ENCODE measurements at regions not wholly inside any gene's neighbourhood (a gene's known extent, or its start where the extent isn't known, plus 50 kb on each side); places are given as distances from the start of the nearest gene placed in this dataset.

DNA sequence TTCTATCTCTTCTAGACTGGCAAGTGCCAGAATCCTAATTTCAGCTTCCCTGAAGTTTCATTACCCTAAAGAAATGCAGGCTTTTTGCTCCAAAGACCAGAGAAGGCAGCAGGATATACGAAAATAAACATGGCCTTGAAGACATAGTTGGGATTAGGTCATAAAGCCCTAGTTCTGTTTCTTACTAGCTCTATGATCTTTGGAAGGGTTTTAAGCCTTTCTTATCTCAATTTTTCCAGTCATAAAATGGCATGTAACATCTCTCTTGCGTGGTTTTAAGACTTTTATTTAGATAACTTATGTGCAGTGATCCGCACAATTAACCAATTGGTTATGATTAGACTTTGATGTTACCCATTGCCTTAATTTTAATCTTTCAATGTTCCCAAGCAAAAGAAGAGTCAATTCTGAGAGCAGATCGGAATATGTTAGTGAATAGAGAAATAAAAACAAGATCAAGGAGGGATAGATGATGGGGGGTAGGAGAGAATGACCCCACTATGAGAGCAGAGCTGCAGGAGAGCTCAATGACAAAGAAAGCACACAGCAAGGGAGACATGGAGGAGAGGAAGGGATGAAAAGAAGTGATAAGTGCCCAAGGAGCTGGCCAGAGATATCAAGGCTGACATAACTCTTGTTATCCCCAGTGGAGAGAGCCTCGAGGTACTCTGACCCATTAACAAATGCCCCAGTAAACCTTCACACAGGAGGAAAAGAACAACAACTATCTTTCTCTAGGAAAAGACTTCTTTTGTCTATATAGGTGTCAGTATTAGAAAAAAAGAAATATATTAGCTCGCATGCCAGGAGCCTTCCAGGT, 53.0 kb upstream of the ANP32D start:
- 58 to 59% methylated on average over 2 to 6 of the region's 6 CpGs for WGBS, 2 experiments (ENCODE audit: insufficient coverage in 1 of 2, insufficient read length in 1 of 2)

DNA sequence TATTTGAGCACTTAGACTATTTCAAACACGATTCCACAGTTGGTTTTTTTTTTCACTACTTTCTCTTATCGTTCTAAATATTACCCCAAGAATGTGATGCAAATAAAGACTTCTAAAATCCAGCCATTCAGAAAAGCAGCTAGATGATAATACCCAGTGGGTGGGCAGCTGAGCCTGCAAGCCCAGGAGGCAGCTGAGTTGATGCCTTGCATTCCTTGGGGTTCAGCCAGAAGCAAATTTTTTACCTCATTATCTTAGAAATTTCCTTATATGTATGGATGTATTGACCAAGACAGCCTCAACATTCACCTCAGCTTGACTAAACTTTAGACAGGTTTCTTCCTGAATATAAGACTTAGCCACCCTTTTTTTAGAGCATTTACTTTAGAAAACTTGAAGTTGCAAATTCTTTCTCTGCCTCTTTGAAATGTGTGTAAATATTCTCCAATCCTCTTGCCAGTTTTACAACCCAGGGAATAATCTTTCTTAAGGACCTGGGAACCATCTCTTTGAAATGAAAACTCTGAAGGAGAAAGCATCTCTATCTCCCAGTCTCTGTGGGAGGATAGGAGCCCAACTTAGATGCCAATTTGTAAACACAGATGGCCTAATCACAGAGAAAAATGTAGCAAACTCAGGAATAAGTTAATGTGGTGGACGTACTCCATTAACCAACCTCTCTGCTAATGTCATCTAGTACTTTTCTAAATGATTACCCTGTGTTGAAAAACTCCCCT, 52.2 kb upstream of the ANP32D start:
- Mint-ChIP-seq H3K36me3 (ENCODE audit: low read depth) (no peaks in the 10 kb centered on the region), H3K27me3 (ENCODE audit: insufficient read depth) (peaks cover 73% of the 10 kb centered on the region), H3K9me3 (no peaks in the 10 kb centered on the region), H3K4me1 (peaks cover 15% of the 10 kb centered on the region), H3K4me3 (no peak overlapping the region), H3K27ac (no peak overlapping the region)
- DNase-seq = peak; percentile 76
- 7 to 23% methylated on average over 2 to 3 of the region's 3 CpGs for WGBS, 2 experiments (ENCODE audit: insufficient coverage in 1 of 2, insufficient read length in 1 of 2)
- TF ChIP-seq, protein P1, sequence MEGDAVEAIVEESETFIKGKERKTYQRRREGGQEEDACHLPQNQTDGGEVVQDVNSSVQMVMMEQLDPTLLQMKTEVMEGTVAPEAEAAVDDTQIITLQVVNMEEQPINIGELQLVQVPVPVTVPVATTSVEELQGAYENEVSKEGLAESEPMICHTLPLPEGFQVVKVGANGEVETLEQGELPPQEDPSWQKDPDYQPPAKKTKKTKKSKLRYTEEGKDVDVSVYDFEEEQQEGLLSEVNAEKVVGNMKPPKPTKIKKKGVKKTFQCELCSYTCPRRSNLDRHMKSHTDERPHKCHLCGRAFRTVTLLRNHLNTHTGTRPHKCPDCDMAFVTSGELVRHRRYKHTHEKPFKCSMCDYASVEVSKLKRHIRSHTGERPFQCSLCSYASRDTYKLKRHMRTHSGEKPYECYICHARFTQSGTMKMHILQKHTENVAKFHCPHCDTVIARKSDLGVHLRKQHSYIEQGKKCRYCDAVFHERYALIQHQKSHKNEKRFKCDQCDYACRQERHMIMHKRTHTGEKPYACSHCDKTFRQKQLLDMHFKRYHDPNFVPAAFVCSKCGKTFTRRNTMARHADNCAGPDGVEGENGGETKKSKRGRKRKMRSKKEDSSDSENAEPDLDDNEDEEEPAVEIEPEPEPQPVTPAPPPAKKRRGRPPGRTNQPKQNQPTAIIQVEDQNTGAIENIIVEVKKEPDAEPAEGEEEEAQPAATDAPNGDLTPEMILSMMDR (conservative IDR thresholded peaks at IDR 0.05) = no peak
- peaks cover 9% of the 10 kb centered on the region for H3K4me1 ChIP-seq (ENCODE audit: control insufficient read depth, insufficient read depth, low read length)
- H3K9me3 ChIP-seq (ENCODE audit: control insufficient read depth, low read length) = peaks cover 8% of the 10 kb centered on the region
- no peak overlapping the region for H3K27ac ChIP-seq (ENCODE audit: low read depth, low read length)
- no peak overlapping the region for H3K9ac ChIP-seq (ENCODE audit: extremely low read depth, low read length, poor library complexity, severe bottlenecking)
- H3K27me3 ChIP-seq (ENCODE audit: control insufficient read depth, insufficient read depth, low read length, poor library complexity, severe bottlenecking) = peaks cover 37% of the 10 kb centered on the region
- no peaks in the 10 kb centered on the region for H3K36me3 ChIP-seq (ENCODE audit: control insufficient read depth, insufficient read depth, low read length)
- H3K4me3 ChIP-seq (ENCODE audit: low read length) = peak overlapping the region; percentile 2

More for the DNA sequence above, 53.0 kb upstream of the ANP32D start:
- Histone ChIP-seq H3K4me3 (ENCODE audit: low read length) (peak overlapping the region; percentile 2), H3K9ac (ENCODE audit: extremely low read depth, low read length, poor library complexity, severe bottlenecking) (no peak overlapping the region), H3K36me3 (ENCODE audit: control insufficient read depth, insufficient read depth, low read length) (no peaks in the 10 kb centered on the region), H3K27ac (ENCODE audit: low read depth, low read length) (no peak overlapping the region), H3K27me3 (ENCODE audit: control insufficient read depth, insufficient read depth, low read length, poor library complexity, severe bottlenecking) (peaks cover 36% of the 10 kb centered on the region), H3K9me3 (ENCODE audit: control insufficient read depth, low read length) (peaks cover 8% of the 10 kb centered on the region), H3K4me1 (ENCODE audit: control insufficient read depth, insufficient read depth, low read length) (peaks cover 9% of the 10 kb centered on the region)
- TF ChIP-seq, protein P1 (conservative IDR thresholded peaks at IDR 0.05) = no peak
- DNase-seq = peak; percentile 65
- Mint-ChIP-seq H3K27me3 (ENCODE audit: insufficient read depth) (peaks cover 73% of the 10 kb centered on the region), H3K4me1 (peaks cover 15% of the 10 kb centered on the region), H3K9me3 (no peaks in the 10 kb centered on the region), H3K27ac (no peak overlapping the region), H3K4me3 (no peak overlapping the region), H3K36me3 (ENCODE audit: low read depth) (no peaks in the 10 kb centered on the region)

DNA sequence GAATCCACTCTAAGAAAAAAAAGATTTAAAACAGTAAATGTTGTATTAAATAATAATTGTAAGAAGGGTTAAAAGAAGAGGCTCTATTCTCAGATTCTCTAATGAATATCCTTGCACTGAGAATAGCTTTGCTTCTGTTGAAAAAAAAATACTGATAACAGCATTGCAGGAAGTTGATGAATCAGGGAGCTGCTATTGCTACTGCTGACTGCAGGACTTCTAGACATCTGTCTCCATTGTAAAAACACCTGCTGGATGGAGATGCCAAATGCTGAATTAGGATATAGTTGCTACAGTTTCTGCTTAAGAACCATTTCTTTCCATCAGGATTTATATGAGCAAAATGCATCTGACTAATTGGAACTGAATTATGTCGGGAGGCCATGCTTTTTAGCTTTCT, 50.3 kb upstream of the ANP32D start:
- Mint-ChIP-seq H3K27ac (no peak overlapping the region), H3K4me3 (no peak overlapping the region), H3K4me1 (peaks cover 15% of the 10 kb centered on the region), H3K36me3 (ENCODE audit: low read depth) (no peaks in the 10 kb centered on the region), H3K9me3 (no peaks in the 10 kb centered on the region), H3K27me3 (ENCODE audit: insufficient read depth) (peaks cover 72% of the 10 kb centered on the region)
- no peaks in the 10 kb centered on the region for H3K36me3 ChIP-seq (ENCODE audit: control insufficient read depth, insufficient read depth, low read length)
- no peak overlapping the region for H3K4me3 ChIP-seq (ENCODE audit: low read length)
- no peak for DNase-seq
- H3K4me1 ChIP-seq (ENCODE audit: control insufficient read depth, insufficient read depth, low read length) = peaks cover 9% of the 10 kb centered on the region
- 80% methylated on average over 1 of the region's 1 CpG; no CpG with 5 or more reads in 1 of the 2 experiments for WGBS, 2 experiments (ENCODE audit: insufficient coverage in 1 of 2, insufficient read length in 1 of 2)
- peaks cover 43% of the 10 kb centered on the region for H3K27me3 ChIP-seq (ENCODE audit: control insufficient read depth, insufficient read depth, low read length, poor library complexity, severe bottlenecking)
- TF ChIP-seq, protein P1 (conservative IDR thresholded peaks at IDR 0.05) = no peak
- no peak overlapping the region for H3K9ac ChIP-seq (ENCODE audit: extremely low read depth, low read length, poor library complexity, severe bottlenecking)
- peaks cover 4% of the 10 kb centered on the region for H3K9me3 ChIP-seq (ENCODE audit: control insufficient read depth, low read length)
- H3K27ac ChIP-seq (ENCODE audit: low read depth, low read length) = no peak overlapping the region
